Stomach (tissue), 8 donors: ENCODE measurements at regions not wholly inside any gene's neighbourhood (a gene's known extent, or its start where the extent isn't known, plus 50 kb on each side); places are given as distances from the start of the nearest gene placed in this dataset.
A peak's percentile ranks its signal among the peaks of the same experiment; 100 is the strongest.

Source experiments
- DNase-seq, 2 donors: peaks; one replicate each; pipeline versions ENCODE4 v3.0.0 to v3.0.0-alpha.2; 2013 to 2019
- H3K27ac ChIP-seq, 5 donors: fragments of 200-600 bp in 4 of 5; sonication (generic) in 4 of 5; one replicate each; pipeline ENCODE4 v1.5.1; 2013 to 2019; ENCODE audit warnings: mild to moderate bottlenecking in 1 of 5, moderate library complexity in 1 of 5
- H3K27me3 ChIP-seq, 3 donors: fragments of 200-600 bp; sonication (generic); one replicate each; pipeline ENCODE4 v1.5.1; 2017 to 2019; ENCODE audit warnings: mixed run types in 1 of 3
- H3K36me3 ChIP-seq, 4 donors: fragments of 200-600 bp; sonication (generic); 1 replicate in 3 of 4; 2 replicates in 1 of 4; pipeline ENCODE4 v1.5.1; 2016 to 2019
- H3K4me1 ChIP-seq, 4 donors: fragments of 200-600 bp; sonication (generic); one replicate each; pipeline ENCODE4 v1.5.1; 2016 to 2019
- H3K4me3 ChIP-seq, 4 donors: fragments of 200-600 bp; sonication (generic) in 3 of 4; one replicate each; pipeline ENCODE4 v1.5.1; 2016 to 2019; ENCODE audit warnings: mild to moderate bottlenecking in 1 of 4
- H3K9me3 ChIP-seq, 4 donors: fragments of 200-600 bp; sonication (generic); one replicate each; pipeline ENCODE4 v1.5.1; 2016 to 2019
- CTCF ChIP-seq, 7 experiments: fragments of 450-650 bp in 4 of 7; fragments of 200-600 bp in 3 of 7; sonication (generic) in 3 of 7; IDR thresholded peaks; one replicate each; pipeline ENCODE4 v1.5.1; 2016 to 2019; ENCODE audit warnings: antibody characterized with exemption in 7 of 7, control low read depth in 2 of 7, mild to moderate bottlenecking in 1 of 7
- EP300 ChIP-seq: sonication (generic); formaldehyde crosslinking; IDR thresholded peaks from one replicate; pipeline ENCODE4 v1.6.1; 2017; ENCODE audit warnings: antibody characterized with exemption
- POLR2A ChIP-seq, 4 donors: fragments of 450-650 bp; IDR thresholded peaks; one replicate each; pipeline ENCODE4 v1.6.1; 2016; ENCODE audit warnings: antibody characterized with exemption in 4 of 4, control low read depth in 2 of 4, mild to moderate bottlenecking in 1 of 4, moderate library complexity in 1 of 4
- POLR2AphosphoS5 ChIP-seq, 3 donors: sonication (generic); formaldehyde crosslinking; IDR thresholded peaks; one replicate each; pipeline ENCODE4 v1.6.1; 2016; ENCODE audit warnings: antibody characterized with exemption in 3 of 3
- WGBS, 5 donors: extraction: QIAGEN DNeasy Blood & Tissue Kit in 3 of 5; methylation state at CpG; one replicate each; pipeline versions ENCODE4 v1.1.5 to v1.1.7; 2013 to 2018; 5-methylcytosine and 5-hydroxymethylcytosine counted together
- intact Hi-C: fragments of 100-400 bp; cut with DNase I; formaldehyde crosslinking; loops from one replicate; pipeline ENCODE4 v1.15.1; 2023; ENCODE audit warnings: low total_unique reads
- donor health status: healthy with polysubstance abuse.
- donor health status: Bipolar disorder and iron deficiency.
- donor health status: healthy.

GRCh38 chr11:92152245-92152644 lies 72.4 kb upstream of the FAT3 start:
- no peak overlapping the region for H3K27ac ChIP-seq
- WGBS, 5 donors = 75 to 84% (median 79%) methylated on average over 7 of the region's 7 CpGs
- no peaks in the 10 kb centered on the region for H3K27me3 ChIP-seq
- intact Hi-C loops = no loop called here
- H3K9me3 ChIP-seq = no peaks in the 10 kb centered on the region
- no peak for TF ChIP-seq POLR2A (IDR thresholded peaks at IDR 0.05)
- TF ChIP-seq POLR2AphosphoS5 (IDR thresholded peaks at IDR 0.05) = no peak
- TF ChIP-seq CTCF (IDR thresholded peaks at IDR 0.05) = no peak
- no peak for TF ChIP-seq EP300
- no peaks in the 10 kb centered on the region for H3K36me3 ChIP-seq
- no peak for DNase-seq
- H3K4me3 ChIP-seq = no peak overlapping the region
- H3K4me1 ChIP-seq = no peaks in the 10 kb centered on the region

GRCh38 chr11:92149996-92150395 lies 74.6 kb upstream of the FAT3 start:
- Histone ChIP-seq H3K36me3 (no peaks in the 10 kb centered on the region), H3K4me1 (no peaks in the 10 kb centered on the region), H3K9me3 (no peaks in the 10 kb centered on the region), H3K4me3 (no peak overlapping the region), H3K27me3 (no peaks in the 10 kb centered on the region), H3K27ac (no peak overlapping the region)
- WGBS, 5 donors = 27 to 61% (median 48%) methylated on average over 2 of the region's 2 CpGs
- TF ChIP-seq POLR2A (IDR thresholded peaks at IDR 0.05) (no peak), CTCF (IDR thresholded peaks at IDR 0.05) (no peak), POLR2AphosphoS5 (IDR thresholded peaks at IDR 0.05) (no peak), EP300 (no peak)
- intact Hi-C loops = no loop called here
- no peak for DNase-seq

- H3K27ac ChIP-seq = no peak overlapping the region
- H3K27me3 ChIP-seq = no peaks in the 10 kb centered on the region
- TF ChIP-seq POLR2AphosphoS5 (IDR thresholded peaks at IDR 0.05) (no peak), EP300 (no peak), CTCF (IDR thresholded peaks at IDR 0.05) (no peak), POLR2A (IDR thresholded peaks at IDR 0.05) (no peak)
- no peaks in the 10 kb centered on the region for H3K36me3 ChIP-seq
- no peaks in the 10 kb centered on the region for H3K9me3 ChIP-seq
- no peaks in the 10 kb centered on the region for H3K4me1 ChIP-seq
- no peak for DNase-seq
- intact Hi-C loops = no loop called here
- H3K4me3 ChIP-seq = no peak overlapping the region
These were observed 82.9 kb upstream of the FAT3 start for GRCh38 chr11:92141725-92142124.

GRCh38 chr11:92141159-92141558 lies 83.5 kb upstream of the FAT3 start:
- no peak overlapping the region for H3K27ac ChIP-seq
- no peaks in the 10 kb centered on the region for H3K36me3 ChIP-seq
- intact Hi-C loops = no loop called here
- DNase-seq = peak in 1 of 2 donors; percentile 18
- 81 to 89% (median 83%) methylated on average over 3 of the region's 3 CpGs for WGBS, 5 donors
- no peaks in the 10 kb centered on the region for H3K27me3 ChIP-seq
- H3K9me3 ChIP-seq = no peaks in the 10 kb centered on the region
- no peak overlapping the region for H3K4me3 ChIP-seq
- no peak for TF ChIP-seq POLR2A (IDR thresholded peaks at IDR 0.05)
- TF ChIP-seq POLR2AphosphoS5 (IDR thresholded peaks at IDR 0.05) = no peak
- no peak for TF ChIP-seq CTCF (IDR thresholded peaks at IDR 0.05)
- no peak for TF ChIP-seq EP300
- no peaks in the 10 kb centered on the region for H3K4me1 ChIP-seq
